Left cardiac atrium (tissue), 4 donors: ENCODE measurements at regions not wholly inside any gene's neighbourhood (a gene's known extent, or its start where the extent isn't known, plus 50 kb on each side); places are given as distances from the start of the nearest gene placed in this dataset.

ENCODE experiments used
- ATAC-seq, 2 donors: fragments of 200-7000 bp; cut with Tn5 transposase; one replicate each; pipeline ENCODE4 v1.9.1; 2020; ENCODE audit warnings: mild to moderate bottlenecking in 2 of 2, moderate library complexity in 2 of 2
- DNase-seq: peaks from one replicate; pipeline ENCODE4 v3.0.0-alpha.2; 2020
- intact Hi-C, 2 donors: fragments of 100-400 bp; cut with DNase I; formaldehyde crosslinking; loops; one replicate each; pipeline versions ENCODE4 v1.14.1 to v1.15.1; 2022 to 2023
- donor health status: DM: no; HTN: yes; CAD: no.
- donor health status: DM: no; HTN: yes; CAD: no; lungs with severe emphysema.
- donor health status: DM: yes; HTN: yes; CAD: no.
- donor health status: Dilated cardiomyopathy.

DNA sequence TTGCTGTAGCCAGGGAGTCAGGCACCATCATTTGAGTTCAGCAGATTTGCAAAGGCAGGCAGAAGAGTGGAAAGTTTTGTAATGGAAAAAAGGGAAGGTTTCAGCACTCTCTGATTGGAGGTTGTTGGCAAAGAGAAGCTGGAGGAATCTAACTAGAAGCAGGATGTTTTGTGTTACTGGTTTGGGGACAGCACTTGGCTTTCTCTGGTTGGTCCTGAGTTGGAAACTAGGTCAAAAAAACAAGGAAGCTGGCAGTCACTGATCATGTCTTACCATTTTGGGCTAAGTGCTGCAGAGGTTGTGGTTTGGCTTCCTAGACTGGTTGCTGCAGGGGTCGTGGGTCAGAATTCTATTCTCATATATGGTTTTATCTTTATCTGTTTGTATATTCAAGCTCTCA is 189.8 kb downstream of the DRD1 start:
- peak; percentile 86 to 88 for ATAC-seq
- intact Hi-C loops, result no loop called here
- DNase-seq, result no peak

DNA sequence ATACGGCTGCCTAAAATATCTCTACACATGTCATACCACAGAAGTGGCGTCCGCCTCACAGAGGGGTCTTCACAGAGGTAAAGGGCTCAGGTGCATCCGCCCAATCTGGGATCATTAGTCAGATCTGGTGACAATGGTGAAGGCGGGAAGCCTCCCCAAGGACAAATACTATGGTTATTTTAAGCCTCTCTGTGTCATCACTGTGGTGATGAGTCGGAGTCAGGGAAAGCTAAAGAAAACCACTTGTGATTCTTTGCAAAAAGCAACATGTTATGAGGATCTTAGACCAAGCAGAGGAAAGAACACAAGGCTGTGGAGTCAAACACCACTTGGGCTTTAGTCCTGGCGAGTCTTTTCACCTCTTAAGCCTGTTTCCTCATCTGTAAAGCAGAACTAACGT is 190.4 kb downstream of the DRD1 start:
- peak in 1 of 2 donors; percentile 11 for ATAC-seq
- no peak for DNase-seq
- intact Hi-C loops, result no loop called here

DNA sequence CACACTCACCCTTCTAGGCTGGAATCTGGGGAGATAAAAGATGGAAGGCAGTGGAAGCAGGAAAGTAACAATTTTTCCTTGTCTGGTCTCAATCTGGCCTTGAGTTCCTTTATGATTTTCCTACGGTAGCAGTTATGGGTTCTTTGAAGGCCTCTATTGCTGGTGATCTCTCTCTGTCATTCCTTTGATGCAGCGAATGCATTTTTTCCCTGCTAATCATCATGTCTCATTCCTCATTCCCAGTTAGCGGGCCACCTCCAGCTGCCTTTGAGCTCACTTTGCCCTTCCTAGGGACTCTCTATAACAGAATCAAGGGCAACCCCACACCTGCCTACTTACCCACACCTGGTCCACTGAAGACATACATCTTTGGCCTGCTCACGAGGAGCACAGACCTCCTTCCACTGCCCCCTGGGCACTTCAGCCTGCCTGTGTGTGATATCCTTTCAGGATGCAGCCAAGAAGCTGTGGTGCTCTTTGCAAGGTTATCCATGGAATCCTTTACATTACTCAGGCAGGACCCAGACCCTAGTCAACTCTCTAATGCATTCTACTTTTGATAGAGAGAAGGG is 191.7 kb downstream of the DRD1 start:
- intact Hi-C loops, result no loop called here
- ATAC-seq (no peak), DNase-seq (no peak)

DNA sequence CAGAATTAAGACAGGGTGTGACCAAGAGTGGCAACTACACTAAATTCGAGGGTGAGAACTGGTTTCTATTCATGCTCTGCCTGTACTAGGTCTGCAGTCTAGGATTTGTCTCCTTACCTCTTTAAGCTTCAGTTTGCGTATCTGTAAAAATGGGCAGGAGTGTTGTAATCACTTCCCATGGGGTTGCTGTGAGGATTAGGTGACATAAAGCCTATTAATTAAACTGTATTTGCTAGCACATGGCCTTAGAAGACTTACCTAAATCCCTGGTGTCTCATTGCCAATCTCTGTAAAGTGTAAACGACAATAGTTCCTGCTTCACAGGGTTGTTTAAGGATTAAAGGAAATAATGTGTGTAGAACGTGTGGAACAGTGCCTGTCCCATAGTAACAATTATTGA is 193.6 kb downstream of the DRD1 start:
- intact Hi-C loops, result no loop called here
- no peak for ATAC-seq
- no peak for DNase-seq

DNA sequence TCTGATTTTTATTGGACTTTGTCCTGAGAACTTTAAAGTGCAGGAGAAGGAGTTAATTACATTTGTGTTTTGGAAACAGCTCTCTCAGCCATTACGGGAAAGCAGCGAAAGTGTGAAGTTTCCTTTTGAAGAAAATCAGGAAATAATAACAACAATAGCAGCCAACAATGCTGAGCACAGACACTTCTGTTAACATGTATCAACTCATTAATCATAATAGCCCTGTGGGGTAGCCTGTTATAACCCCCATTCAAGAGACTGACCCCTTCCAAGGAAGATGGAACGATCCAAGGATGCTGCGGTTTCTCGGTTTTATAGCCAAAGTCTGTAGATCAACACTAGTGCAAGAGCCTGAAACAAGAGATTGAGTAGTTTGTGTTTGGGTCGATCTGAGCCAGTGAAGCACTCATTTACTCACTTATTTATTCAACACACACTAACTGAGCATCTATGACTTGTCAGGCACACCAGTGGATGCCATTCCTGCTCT is 195.5 kb downstream of the DRD1 start:
- intact Hi-C loops, result no loop called here
- no peak for DNase-seq
- ATAC-seq, result no peak

DNA sequence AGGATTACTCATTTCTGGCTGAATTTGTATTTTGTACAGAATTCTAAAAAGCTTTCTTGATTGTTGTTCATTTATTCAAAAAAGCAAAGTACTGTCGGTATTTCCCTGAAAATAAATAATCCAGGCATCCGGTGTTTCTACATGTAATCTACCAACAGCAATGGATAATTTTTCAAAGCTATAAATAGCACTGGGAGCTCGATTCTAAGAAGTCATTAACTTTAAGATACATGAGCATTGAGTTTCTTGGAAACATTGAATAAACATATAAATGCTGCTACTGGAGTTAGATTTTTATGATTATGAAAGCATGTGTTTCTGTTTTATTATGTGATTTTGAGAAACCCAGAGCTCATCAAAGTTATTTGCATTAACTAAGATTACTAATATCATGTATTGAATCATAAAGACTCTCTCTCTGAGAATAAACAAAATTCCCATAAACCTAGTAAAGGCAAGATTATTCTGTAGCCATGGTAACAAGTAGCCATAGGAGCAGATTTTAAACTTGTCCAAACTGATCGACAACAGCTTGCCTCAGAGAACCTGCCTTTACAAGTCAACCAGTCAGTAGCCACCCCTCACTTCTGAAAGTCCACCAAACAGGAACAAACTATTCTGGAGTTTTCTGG is 197.0 kb downstream of the DRD1 start:
- no peak for DNase-seq
- ATAC-seq, result no peak

DNA sequence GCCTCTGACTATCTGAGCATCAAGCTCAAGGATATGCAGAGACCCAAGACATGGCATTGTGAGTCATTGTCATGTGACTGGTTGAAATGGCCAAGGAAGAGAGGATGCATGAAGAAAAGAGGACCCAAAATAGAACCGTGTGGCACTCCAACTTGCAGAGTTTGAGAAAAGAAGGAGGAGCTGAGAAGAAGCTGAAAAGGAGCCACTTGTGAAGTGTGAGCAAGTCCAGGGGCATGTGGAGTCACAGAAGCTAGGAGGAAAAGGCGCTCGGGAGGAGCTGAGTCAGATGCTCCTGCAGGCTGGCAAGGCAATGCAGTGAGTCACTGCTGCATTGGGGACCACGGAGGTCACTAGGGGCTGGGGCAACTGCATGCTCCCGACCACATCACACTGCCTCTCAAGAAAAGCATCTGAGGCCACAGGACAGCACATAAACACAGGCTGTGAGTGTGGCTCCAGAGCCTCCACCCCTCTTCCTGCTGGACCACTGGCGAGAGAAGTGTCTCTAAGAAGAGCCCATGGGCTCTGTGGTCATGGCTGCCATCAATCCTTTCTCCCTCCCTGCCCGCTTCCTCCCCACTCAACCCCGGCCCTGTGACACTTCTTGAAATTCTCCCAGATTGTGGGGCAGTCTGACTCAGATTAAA is 197.6 kb downstream of the DRD1 start:
- intact Hi-C loops, result no loop called here
- ATAC-seq, result peak in 1 of 2 donors; percentile 72

More for the DNA sequence above, 197.0 kb downstream of the DRD1 start:
- intact Hi-C loops, result no loop called here

DNA sequence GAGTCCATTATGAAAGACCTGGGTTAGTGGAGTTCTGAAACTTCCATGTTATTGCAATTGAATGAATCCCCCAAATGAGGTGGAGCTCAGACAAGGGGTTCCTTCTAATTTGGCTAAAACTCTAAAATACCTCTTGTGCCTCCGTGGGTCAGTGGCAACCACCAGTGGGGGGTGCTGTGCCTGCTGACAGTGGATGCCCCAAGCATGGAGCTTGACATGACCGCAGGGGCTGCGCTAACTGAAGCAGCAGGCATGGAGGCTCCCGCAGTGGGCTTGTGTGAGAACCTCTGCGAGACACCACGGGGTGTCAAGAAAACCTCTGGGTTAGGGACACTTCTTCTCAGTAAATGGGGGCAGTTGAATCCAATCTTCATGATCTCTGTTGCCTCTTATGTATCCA is 200.5 kb downstream of the DRD1 start:
- intact Hi-C loops, result no loop called here
- DNase-seq (no peak), ATAC-seq (no peak)

More for the DNA sequence above, 197.6 kb downstream of the DRD1 start:
- DNase-seq, result peak; percentile 40

DNA sequence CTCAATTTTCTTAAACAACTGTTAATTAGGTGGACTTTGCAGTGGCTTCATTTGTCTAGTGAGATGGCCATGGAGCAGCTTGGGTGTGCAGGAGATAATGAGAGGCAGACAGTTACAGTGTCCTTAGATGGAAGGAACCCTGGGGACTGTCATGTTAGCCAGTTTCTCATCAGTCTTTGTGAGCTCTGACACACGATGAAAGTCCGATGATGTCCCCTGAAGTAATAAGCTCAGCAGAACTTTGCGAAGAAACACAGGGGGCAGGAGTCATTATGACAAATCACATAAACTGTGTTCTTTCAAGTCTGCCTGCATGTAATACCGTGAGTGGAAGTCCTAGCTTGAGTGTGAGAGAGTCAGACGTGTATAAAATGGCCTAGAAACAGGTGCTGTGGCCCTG is 201.8 kb downstream of the DRD1 start:
- intact Hi-C loops, result no loop called here
- ATAC-seq, result no peak

DNA sequence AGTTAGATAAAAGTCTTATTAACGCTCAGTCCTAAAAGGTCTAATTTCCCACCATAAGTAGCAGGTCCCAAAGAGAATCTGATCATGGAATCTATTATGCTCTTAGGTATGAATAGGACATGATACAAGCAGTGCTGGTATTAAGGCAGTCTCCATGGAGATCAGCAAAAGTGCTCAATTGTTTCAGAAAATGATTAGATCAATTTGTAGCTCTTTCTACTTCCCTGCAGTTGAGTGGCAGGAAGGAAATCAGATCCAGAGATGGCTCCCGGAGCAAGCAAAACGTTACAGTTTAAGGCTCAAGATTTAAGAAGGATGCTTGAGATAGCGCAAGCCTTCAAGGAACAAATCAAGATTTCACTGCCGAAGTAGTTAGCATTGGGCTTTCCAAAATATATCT is 205.7 kb downstream of the DRD1 start:
- ATAC-seq (no peak), DNase-seq (no peak)
- intact Hi-C loops, result no loop called here

More for the DNA sequence above, 201.8 kb downstream of the DRD1 start:
- no peak for DNase-seq

DNA sequence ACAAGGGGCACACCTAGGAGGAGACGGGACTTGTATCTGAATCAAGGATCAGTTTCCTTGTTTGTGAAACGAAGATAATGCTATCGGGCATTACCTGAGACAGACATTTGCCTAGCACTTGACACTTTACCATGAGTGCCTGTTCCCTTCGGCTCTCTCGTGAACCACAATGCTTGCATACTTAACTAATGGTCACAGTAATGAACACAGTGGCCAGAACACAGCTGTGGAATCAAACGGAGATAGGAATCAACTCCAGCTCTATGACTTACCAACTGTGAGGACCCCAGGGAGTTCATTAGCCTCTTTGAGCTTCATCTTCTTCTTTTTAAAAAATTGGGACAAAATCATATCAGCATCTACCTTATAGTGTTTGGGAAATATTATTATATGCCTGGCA is 207.8 kb downstream of the DRD1 start:
- no peak for ATAC-seq
- no peak for DNase-seq
- intact Hi-C loops, result no loop called here

DNA sequence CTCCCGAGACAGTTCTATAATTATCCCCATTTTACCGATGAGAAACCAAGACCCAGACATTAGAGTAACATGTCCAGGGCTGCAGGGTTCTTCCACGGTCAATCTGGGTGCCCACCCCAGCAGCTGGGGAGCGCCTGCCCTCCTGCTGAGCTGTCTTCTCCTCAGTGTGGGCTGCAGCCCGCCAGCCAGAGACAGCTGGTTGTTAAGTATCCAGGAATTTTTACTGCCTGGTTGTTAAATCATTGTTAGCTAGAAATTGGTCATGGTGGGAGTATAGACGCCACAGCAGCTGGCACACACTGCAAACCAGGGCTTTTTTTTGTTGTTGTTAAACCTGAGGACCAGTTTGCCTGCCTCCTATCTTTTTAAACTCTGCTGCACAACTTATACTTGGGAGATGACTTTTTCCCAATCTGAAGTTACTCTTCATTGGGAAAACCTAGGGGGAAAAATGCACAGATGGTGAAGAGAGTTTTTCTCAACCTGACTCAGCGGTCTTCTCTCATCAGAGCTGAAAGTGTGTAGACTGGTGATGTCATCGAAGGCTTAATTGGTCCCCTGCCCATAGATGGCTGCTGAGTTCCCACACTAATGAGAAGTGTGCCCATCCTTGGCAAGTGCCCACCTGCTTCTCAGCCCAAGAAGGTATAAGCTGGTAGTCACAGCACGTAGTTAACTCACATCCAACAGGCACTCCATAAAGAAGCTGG is 208.6 kb downstream of the DRD1 start:
- intact Hi-C loops, result no loop called here
- no peak for DNase-seq
- ATAC-seq, result no peak

DNA sequence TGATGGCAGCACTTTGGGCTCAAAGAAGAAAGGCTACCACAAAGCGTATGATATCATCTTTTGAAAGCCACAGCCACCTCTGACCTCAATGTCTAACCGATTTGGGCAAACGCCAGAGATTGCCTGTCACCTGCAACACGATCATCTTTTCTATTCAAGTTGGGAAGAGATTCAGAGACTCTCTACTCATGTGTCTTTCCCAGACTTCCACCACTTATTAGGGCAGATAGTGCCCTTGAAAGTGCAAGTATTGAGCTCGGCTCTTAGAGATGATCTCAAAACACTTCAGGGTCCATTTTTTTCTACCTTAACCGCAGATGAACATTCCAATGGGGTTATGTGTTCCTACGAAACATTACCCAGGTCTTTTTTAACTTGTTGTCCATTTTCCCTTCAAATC is 213.7 kb downstream of the DRD1 start:
- intact Hi-C loops, result no loop called here

DNA sequence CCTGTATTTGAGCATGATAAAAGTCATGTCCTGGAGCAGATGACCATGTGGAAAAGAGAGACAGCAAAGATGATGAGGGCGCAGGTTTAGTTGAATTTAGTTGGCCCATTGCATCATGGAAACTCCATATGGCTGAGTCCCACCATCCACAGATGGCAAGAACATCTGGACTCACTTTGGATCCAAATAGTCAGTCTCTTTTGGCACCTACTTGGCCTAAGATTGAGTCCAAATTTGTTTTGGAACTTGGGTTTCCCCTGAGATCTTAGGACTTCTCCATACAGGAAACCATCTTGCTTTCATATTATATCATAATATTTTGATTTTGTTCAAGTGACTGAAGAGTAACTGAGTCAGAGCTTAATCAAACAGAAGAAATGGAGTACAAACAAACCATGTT is 217.5 kb downstream of the DRD1 start:
- intact Hi-C loops, result no loop called here
- DNase-seq (no peak), ATAC-seq (no peak)

More for the DNA sequence above, 213.7 kb downstream of the DRD1 start:
- ATAC-seq (no peak), DNase-seq (no peak)

DNA sequence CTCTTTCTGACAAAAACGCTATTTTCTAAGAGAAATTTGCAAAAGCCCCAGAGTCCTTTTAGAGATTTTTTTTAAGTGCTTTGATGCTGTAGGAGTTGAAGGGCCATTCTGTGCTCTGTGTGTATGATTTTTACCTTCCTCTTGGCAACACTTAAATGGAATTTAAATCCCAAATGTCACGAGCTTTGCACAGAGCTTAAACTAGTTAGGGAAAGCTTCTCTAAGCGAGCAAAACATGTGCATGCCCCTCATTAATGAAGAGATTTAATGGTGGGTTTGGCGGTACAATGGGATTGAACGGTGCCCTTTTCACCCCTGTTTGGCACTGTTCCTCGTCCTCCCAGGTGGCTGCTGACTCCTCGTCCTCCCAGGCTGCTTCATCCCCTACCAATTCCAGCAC is 220.7 kb downstream of the DRD1 start:
- intact Hi-C loops, result no loop called here
- DNase-seq (no peak), ATAC-seq (no peak)

DNA sequence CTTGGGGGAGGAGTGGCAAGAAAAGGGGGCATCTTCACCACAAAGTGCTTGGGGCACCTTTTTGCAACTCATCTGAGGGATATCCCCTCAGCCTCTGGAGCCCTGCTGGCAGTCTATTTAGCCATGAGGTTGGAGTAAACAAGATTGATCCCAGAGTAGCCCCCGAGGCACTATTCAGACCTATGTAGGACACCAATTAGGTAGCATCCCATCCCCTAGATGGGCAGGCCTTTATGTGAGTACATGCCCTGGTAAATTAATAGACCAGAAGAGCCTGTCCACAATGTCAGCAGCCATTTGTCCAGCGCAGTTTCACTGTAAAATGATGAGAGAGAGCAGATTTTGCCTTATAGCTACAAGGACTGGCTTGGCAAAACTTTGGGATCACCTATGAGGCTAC is 221.4 kb downstream of the DRD1 start:
- intact Hi-C loops, result no loop called here
- ATAC-seq (no peak), DNase-seq (no peak)

DNA sequence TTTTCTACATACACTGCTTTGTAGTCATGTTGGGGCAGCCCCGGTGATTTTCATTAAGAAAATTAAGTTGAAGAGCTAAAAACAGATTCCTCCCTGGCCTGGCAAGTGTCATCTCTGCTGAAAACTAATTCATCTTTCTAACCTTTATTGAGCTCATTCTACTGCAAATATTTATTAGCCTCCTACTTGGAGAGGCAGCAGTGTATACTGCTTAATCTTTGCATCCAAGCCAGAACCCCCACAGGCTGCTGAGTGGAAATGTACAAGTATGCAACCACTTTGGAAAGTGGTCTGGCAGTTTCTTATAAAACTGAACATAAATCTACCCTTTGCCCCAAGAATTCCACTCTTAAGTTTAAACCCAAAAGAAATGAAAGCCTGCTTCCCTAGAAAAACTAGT is 223.4 kb downstream of the DRD1 start:
- intact Hi-C loops, result no loop called here
- DNase-seq (no peak), ATAC-seq (no peak)

DNA sequence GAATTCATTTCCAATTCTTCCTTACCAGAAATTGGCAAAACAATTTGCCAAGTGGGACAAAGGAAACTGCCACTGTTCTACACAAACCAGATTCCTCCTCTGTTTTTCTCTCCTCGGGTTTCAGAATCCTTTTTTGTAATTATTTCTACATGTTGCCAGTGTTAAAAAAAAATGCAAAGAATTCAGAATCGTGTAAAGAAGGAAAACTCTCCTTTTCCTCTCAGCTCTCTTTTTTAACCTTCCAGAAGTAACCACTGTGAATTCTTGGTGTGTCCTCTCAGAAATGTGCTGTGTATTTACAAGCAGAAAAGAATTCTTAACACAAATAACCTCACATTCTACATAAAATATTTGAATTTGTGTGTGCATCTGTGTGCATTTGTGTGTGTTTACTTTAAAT is 224.6 kb downstream of the DRD1 start:
- ATAC-seq, result no peak
- intact Hi-C loops, result no loop called here
- DNase-seq, result no peak

DNA sequence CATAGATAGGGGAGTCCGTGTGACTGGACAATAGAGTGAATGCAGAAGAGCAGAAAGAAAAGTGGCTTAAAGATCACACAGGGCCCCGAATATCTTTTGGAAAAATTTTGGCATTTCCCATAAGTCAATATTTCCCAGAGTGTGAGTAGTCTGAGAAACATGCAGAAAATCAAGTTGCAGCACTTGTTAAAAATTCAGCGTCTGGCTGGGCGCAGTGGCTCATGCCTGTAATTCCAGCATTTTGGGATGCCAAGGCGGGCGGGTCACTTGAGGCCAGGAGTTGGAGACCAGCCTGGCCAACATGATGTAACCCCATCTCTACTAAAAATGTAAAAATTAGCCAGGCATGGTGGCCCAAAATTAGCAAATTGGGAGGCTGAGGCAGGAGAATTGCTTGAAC is 227.0 kb downstream of the DRD1 start:
- peak; percentile 31 to 81 for ATAC-seq
- DNase-seq, result peak; percentile 40

DNA sequence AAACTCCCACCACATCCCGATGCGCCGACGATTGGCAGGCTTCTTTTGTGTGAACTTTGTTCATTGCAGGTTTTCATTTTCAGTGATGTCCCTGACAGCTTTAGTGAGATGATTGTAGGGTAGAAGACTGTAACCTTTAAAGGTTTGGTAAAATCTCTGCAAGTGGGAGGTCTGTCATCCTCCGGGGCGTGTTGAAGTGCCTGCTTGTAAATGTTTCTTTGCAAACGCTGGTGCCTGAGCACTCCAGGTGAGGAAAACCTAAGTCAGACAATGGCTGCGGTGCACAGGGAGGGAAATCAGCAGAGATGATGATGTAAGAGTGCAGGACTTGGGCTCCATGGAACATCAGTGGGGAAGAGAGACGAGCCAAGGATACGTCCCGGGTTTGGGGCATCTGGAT is 228.1 kb downstream of the DRD1 start:
- no peak for DNase-seq
- intact Hi-C loops, result no loop called here

More for the DNA sequence above, 227.0 kb downstream of the DRD1 start:
- intact Hi-C loops, result no loop called here

More for the DNA sequence above, 228.1 kb downstream of the DRD1 start:
- no peak for ATAC-seq
